ENCODE measurements at regions not wholly inside any gene's neighbourhood (a gene's known extent, or its start where the extent isn't known, plus 50 kb on each side); places are given as distances from the start of the nearest gene placed in this dataset.

GRCh38 chr14:100673807-100674154, 52.9 kb upstream of the DLK1 start:
- WGBS, 2 experiments (ENCODE audit: insufficient coverage in 1 of 2, insufficient read length in 1 of 2), result 90 to 94% methylated on average over 2 to 3 of the region's 3 CpGs
- Mint-ChIP-seq H3K36me3 (ENCODE audit: low read depth) (no peaks in the 10 kb centered on the region), H3K4me3 (peak overlapping the region; percentile 41), H3K4me1 (peaks cover 65% of the 10 kb centered on the region), H3K27ac (peak overlapping the region; percentile 96), H3K27me3 (ENCODE audit: insufficient read depth) (no peaks in the 10 kb centered on the region), H3K9me3 (peaks cover 3% of the 10 kb centered on the region)
- Histone ChIP-seq H3K9ac (ENCODE audit: extremely low read depth, low read length, poor library complexity, severe bottlenecking) (no peak overlapping the region), H3K36me3 (ENCODE audit: control insufficient read depth, insufficient read depth, low read length) (no peaks in the 10 kb centered on the region), H3K9me3 (ENCODE audit: control insufficient read depth, low read length) (no peaks in the 10 kb centered on the region), H3K27me3 (ENCODE audit: control insufficient read depth, insufficient read depth, low read length, poor library complexity, severe bottlenecking) (no peaks in the 10 kb centered on the region), H3K4me1 (ENCODE audit: control insufficient read depth, insufficient read depth, low read length) (peaks cover 48% of the 10 kb centered on the region), H3K4me3 (ENCODE audit: low read length) (peak overlapping the region; percentile 7), H3K27ac (ENCODE audit: low read depth, low read length) (no peak overlapping the region)
- TF ChIP-seq CTCF (conservative IDR thresholded peaks at IDR 0.05), result no peak
- DNase-seq, result no peak

GRCh38 chr14:100674428-100674827, 52.3 kb upstream of the DLK1 start:
- Mint-ChIP-seq H3K36me3 (ENCODE audit: low read depth) (no peaks in the 10 kb centered on the region), H3K4me3 (no peak overlapping the region), H3K27me3 (ENCODE audit: insufficient read depth) (no peaks in the 10 kb centered on the region), H3K9me3 (peaks cover 3% of the 10 kb centered on the region), H3K4me1 (peaks cover 59% of the 10 kb centered on the region), H3K27ac (peak overlapping the region; percentile 96)
- no peaks in the 10 kb centered on the region for H3K9me3 ChIP-seq (ENCODE audit: control insufficient read depth, low read length)
- no peaks in the 10 kb centered on the region for H3K36me3 ChIP-seq (ENCODE audit: control insufficient read depth, insufficient read depth, low read length)
- peaks cover 42% of the 10 kb centered on the region for H3K4me1 ChIP-seq (ENCODE audit: control insufficient read depth, insufficient read depth, low read length)
- no peak for TF ChIP-seq CTCF (conservative IDR thresholded peaks at IDR 0.05)
- H3K27me3 ChIP-seq (ENCODE audit: control insufficient read depth, insufficient read depth, low read length, poor library complexity, severe bottlenecking), result no peaks in the 10 kb centered on the region
- no peak overlapping the region for H3K4me3 ChIP-seq (ENCODE audit: low read length)
- WGBS, 2 experiments (ENCODE audit: insufficient coverage in 1 of 2, insufficient read length in 1 of 2), result 78 to 88% methylated on average over 1 to 5 of the region's 5 CpGs
- no peak overlapping the region for H3K27ac ChIP-seq (ENCODE audit: low read depth, low read length)
- DNase-seq, result no peak
- H3K9ac ChIP-seq (ENCODE audit: extremely low read depth, low read length, poor library complexity, severe bottlenecking), result no peak overlapping the region

GRCh38 chr14:100674897-100675619, 51.6 kb upstream of the DLK1 start:
- Histone ChIP-seq H3K36me3 (ENCODE audit: control insufficient read depth, insufficient read depth, low read length) (no peaks in the 10 kb centered on the region), H3K4me1 (ENCODE audit: control insufficient read depth, insufficient read depth, low read length) (peaks cover 37% of the 10 kb centered on the region), H3K27ac (ENCODE audit: low read depth, low read length) (no peak overlapping the region), H3K27me3 (ENCODE audit: control insufficient read depth, insufficient read depth, low read length, poor library complexity, severe bottlenecking) (no peaks in the 10 kb centered on the region), H3K9ac (ENCODE audit: extremely low read depth, low read length, poor library complexity, severe bottlenecking) (no peak overlapping the region), H3K9me3 (ENCODE audit: control insufficient read depth, low read length) (no peaks in the 10 kb centered on the region), H3K4me3 (ENCODE audit: low read length) (no peak overlapping the region)
- Mint-ChIP-seq H3K36me3 (ENCODE audit: low read depth) (no peaks in the 10 kb centered on the region), H3K4me3 (no peak overlapping the region), H3K27ac (no peak overlapping the region), H3K9me3 (peaks cover 3% of the 10 kb centered on the region), H3K27me3 (ENCODE audit: insufficient read depth) (no peaks in the 10 kb centered on the region), H3K4me1 (peaks cover 52% of the 10 kb centered on the region)
- DNase-seq, result no peak
- 70 to 86% methylated on average over 11 to 19 of the region's 19 CpGs for WGBS, 2 experiments (ENCODE audit: insufficient coverage in 1 of 2, insufficient read length in 1 of 2)
- TF ChIP-seq CTCF (conservative IDR thresholded peaks at IDR 0.05), result no peak
